ENCODE measurements at regions not wholly inside any gene's neighbourhood (a gene's known extent, or its start where the extent isn't known, plus 50 kb on each side); places are given as distances from the start of the nearest gene placed in this dataset.
A peak's percentile ranks its signal among the peaks of the same experiment; 100 is the strongest.

DNA sequence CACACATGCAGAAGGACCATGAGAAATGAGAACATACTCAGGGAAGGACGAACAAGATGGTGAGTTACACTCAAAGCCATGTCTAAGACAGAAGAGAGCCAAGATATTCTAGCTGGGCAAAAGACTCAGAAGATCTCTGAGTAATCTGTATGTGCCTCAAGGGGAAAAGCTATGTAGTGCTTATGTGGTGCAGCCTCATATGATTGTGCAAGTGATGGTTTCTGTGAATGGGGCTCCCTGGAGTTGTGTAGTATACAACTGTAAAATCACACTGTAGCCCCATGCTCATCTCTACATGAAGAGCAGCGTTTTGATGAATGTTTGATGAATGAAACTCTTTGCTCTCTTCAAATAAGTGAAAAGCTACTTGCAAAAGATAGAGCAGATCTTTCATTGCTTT is 57.5 kb downstream of the OSR1 start:
- no peak for DNase-seq (ENCODE audit: low read depth)

DNA sequence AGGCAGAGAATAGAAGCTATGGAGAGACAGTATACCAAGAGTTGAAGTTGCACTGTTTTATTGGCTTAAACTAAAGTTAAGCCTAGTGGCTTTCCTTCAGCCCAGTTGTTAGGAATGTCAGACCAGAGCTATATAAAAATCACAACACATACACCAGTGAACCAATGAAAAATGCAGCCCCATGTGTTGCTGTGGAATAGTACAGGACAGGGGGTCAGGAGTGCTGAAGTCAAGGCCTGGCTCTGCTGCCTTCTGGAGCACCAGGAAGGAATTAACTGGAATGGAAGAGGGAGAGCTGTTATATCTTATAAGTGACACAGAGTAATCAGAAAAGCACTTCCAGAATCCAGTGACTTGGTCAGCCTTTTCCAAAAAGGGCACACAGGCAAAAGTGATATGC is 58.9 kb downstream of the OSR1 start:
- DNase-seq (ENCODE audit: low read depth): no peak

GRCh38 chr2:19299032-19299431 is 59.4 kb downstream of the OSR1 start:
- no peak for DNase-seq (ENCODE audit: low read depth)

DNA sequence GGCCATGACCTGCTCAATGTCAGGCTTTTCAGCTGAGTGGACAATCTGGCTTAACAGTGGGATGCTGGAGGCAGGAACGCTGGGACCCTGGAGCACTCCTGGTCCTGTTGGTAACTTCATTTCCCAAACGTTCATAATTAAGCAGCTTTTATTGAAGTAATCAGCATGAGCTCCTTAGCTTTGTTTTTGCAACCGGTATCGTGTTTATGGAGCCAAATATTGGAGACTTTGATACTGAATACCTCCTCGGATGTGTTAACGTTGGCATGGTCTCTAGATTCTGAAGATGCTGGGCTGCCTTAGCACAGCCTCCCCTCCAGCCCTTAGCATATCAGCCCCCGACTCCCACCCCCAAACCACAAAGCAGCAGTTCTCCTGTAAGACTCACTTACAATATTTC is 60.7 kb downstream of the OSR1 start:
- DNase-seq (ENCODE audit: low read depth): no peak

- DNase-seq (ENCODE audit: low read depth): no peak
Measured at GRCh38 chr2:19295998-19296502, 62.4 kb downstream of the OSR1 start.

DNA sequence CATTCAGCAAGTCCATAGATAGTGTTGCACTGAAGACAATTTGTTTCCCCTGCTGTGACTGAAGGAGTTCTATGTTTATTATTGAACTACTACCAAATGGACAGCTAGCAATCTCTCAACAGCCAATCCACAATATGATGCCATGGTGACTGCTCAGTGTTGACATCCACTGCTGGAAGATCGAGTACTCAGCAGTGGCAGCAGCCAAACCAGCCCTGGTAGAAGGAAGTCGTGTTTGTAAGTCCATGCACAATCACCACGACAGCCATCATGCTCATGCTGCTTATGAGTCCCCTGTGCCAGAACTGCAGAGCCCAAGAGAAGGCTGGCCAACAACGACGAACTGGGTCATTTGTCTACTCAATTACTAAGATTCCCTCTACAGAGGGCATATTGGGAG is 66.4 kb downstream of the OSR1 start:
- no peak for DNase-seq (ENCODE audit: low read depth)

DNA sequence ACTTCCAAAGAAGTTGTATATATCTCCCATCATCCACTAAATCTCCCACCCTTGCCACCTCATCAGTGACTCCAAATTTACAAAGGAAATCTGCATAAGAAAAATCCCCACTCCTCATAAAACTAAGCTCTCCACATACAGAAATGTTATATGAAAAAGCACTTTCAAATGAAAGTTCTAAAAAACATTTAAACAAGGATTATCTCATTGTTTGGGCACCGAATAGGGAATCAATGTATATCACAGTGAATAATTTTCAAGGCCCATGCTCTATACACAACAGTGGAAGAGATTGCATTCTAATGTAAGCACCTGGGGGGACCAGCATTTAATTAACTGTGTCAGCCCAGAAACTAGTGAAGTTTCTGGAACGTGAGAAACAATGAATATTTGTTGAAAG is 70.1 kb downstream of the OSR1 start:
- DNase-seq (ENCODE audit: low read depth): no peak

- no peak for DNase-seq (ENCODE audit: low read depth)
Measured at GRCh38 chr2:19287324-19287723, 71.1 kb downstream of the OSR1 start.

DNA sequence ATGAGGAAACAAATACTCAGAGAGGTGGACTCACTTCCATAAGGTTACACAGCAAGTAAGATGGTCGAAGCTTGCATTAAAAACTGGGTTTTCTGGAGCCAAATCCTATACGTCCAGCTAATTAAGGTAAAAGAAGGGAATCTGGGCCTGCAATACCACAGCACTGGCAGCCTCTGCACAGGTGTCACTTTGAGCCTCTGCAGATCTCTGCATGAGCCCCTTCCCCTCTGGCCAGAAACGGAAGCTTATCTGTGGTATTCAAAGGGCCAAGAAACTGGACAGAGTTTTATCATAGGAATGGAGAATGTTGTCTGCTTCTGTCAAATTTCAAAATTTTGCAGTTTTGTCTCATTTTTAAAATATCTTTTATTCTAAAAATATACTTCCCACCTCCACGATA is 76.1 kb downstream of the OSR1 start:
- DNase-seq (ENCODE audit: low read depth): no peak

GRCh38 chr2:19274439-19274838 is 84.0 kb downstream of the OSR1 start:
- no peak for DNase-seq (ENCODE audit: low read depth)

GRCh38 chr2:19272941-19273470 is 85.4 kb downstream of the OSR1 start:
- no peak for DNase-seq (ENCODE audit: low read depth)

GRCh38 chr2:19272039-19272438 is 86.4 kb downstream of the OSR1 start:
- DNase-seq (ENCODE audit: low read depth): no peak

DNA sequence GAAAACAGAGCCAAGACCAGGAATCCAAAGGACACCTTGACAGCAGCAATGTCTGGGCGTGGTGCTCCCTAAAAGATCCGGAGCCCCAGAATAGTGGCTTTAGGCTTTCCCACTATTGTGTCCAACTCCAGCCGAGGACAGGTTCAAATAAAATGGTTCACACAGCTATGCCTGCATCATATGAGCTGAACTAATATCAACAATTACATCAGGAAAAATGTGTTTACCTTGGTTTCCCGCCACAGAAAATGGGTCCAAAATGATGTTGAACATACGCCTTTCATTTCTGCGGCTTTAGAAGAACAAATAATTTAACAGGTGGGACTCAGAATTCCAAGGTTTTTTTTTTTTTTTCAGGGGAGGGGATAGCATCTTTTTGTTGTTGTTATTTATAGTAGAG is 93.6 kb downstream of the OSR1 start:
- DNase-seq (ENCODE audit: low read depth): no peak

DNA sequence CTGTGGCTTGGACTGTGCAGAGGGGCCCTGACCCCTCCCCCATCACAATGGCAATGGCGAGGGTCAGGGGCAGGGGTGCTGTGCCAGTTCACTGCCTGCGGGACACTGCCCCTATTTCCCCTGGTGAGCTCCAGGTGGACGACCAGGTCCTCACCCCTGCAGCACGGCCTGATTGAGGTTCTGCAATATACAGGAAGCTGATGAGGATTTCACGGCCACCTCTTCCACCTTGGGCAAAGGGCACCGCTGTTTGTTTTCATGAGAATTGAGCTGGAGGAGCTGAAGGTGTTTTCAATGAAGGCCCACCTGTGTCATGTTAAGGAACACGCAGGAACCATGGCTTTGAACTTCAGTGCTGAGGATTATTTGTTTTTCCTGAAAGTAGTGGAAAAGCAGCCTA is 96.3 kb downstream of the OSR1 start:
- DNase-seq (ENCODE audit: low read depth): no peak

- no peak for DNase-seq (ENCODE audit: low read depth)
Measured at GRCh38 chr2:19261061-19261460, 97.4 kb downstream of the OSR1 start.

GRCh38 chr2:19256121-19256601 is 102.3 kb downstream of the OSR1 start:
- DNase-seq (ENCODE audit: low read depth): peak; percentile 70

DNA sequence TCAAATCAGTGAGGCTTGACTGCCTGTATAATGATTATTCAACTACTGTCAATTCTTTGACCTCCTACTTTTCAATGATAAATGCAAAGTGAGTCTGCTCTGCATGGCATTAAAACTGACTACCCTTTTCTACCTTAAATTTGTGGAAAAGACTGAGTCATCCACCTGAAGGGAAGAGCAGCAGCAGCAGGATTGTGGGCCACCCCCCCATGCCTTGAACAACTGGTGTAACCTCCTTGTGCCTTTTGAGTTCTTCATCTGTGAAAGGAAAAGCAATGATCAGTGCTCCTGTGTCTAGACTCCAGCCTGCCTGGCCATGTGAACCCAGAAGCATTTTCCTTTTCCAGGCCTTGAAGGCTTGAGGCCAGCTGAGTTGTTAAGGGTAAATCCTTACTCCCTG is 102.9 kb downstream of the OSR1 start:
- DNase-seq (ENCODE audit: low read depth): no peak

GRCh38 chr2:19251554-19251953 is 106.9 kb downstream of the OSR1 start:
- no peak for DNase-seq (ENCODE audit: low read depth)

DNA sequence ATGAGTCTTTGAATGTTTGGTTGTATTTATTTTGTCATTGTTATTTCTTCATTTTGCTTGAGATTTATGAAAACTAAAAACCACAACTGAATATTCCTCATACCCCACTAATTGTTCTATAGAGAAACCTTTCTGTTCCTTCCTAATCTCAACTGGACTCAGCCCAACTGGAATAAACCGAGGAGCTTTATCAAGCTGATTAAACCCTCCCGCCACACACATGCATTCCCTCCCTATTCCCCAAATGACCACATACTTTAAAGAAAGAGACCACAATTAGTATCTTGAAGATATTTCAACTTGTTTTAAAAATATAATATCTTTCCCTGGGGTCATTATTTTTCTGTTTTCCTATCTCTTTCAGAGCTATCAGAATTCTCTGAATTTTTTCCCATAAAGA is 107.5 kb downstream of the OSR1 start:
- no peak for DNase-seq (ENCODE audit: low read depth)

- DNase-seq (ENCODE audit: low read depth): no peak
Measured at GRCh38 chr2:19247186-19247585, 111.2 kb downstream of the OSR1 start.

GRCh38 chr2:19246496-19246895 is 111.9 kb downstream of the OSR1 start:
- no peak for DNase-seq (ENCODE audit: low read depth)

- no peak for DNase-seq (ENCODE audit: low read depth)
Measured at GRCh38 chr2:19244460-19245363, 113.7 kb downstream of the OSR1 start.

DNA sequence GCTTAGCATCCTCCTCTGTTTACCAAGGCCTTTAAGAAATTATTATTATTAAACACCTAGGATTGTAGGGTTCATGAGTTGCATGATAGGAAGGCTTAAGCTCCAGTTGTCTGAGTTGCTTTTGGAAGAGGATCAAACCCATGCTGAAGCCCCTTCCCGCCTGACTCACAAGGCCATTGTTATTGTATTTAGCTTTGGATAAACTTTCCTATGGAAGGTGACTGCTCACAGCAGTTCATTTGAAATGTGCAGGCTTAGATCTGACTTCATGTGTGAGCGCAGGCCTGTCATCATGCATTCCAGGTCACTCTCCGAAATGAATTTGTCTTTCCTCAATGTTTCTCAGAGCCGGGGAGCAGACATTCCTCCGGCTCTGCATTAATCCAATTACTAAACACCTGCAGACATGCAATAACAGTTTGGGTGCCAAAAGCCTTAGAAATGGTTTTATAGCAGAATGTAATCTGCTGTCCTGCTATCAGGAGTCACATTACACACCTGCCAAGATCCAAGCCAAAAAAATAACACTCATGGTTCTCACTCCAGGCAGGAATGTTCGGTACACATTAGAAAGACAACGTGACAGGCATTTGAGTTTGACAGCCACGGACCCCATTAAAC is 119.9 kb downstream of the OSR1 start:
- DNase-seq (ENCODE audit: low read depth): no peak
